GM23338 (cell line): ENCODE measurements at regions not wholly inside any gene's neighbourhood (a gene's known extent, or its start where the extent isn't known, plus 50 kb on each side); places are given as distances from the start of the nearest gene placed in this dataset.

Source experiments
- ATAC-seq: fragments of 200-7000 bp; cut with Tn5 transposase; 3 replicates; pipeline ENCODE4 v1.9.1; 2020
- DNase-seq: peaks from one replicate; pipeline ENCODE4 v3.0.0-alpha.2; 2015; ENCODE audit warnings: low spot score
- H2AFZ ChIP-seq: fragments of 200-600 bp; sonication (generic); 2 replicates; pipeline ENCODE4 v1.8.0; 2016; ENCODE audit warnings: antibody characterized with exemption, mild to moderate bottlenecking, moderate library complexity
- H3F3A ChIP-seq: fragments of 200-600 bp; sonication (generic); replicated peaks from 2 replicates; pipeline ENCODE4 v1.8.0; 2017; ENCODE audit warnings: antibody characterized with exemption, mixed run types, low read depth
- H3K27ac ChIP-seq: fragments of 200-600 bp; sonication (generic); 2 replicates; pipeline ENCODE4 v1.6.1; 2016; ENCODE audit warnings: low read depth
- H3K27me3 ChIP-seq: fragments of 200-600 bp; sonication (generic); 2 replicates; pipeline ENCODE4 v1.8.0; 2016; ENCODE audit warnings: mild to moderate bottlenecking, mixed run types, moderate library complexity; ENCODE audit not compliant: insufficient read depth
- H3K36me3 ChIP-seq: fragments of 200-600 bp; sonication (generic); 2 replicates; pipeline ENCODE4 v1.8.0; 2016; ENCODE audit warnings: mild to moderate bottlenecking; ENCODE audit not compliant: insufficient read depth
- H3K4me1 ChIP-seq: fragments of 200-600 bp; sonication (generic); 2 replicates; pipeline ENCODE4 v1.8.0; 2016; ENCODE audit warnings: mild to moderate bottlenecking, moderate library complexity; ENCODE audit not compliant: insufficient read depth
- H3K4me2 ChIP-seq: fragments of 200-600 bp; sonication (generic); 2 replicates; pipeline ENCODE4 v1.7.1; 2017; ENCODE audit warnings: mixed run types
- H3K4me3 ChIP-seq: fragments of 200-600 bp; sonication (generic); 2 replicates; pipeline ENCODE4 v1.6.1; 2016; ENCODE audit warnings: mixed run types
- H3K79me2 ChIP-seq: fragments of 200-600 bp; sonication (generic); replicated peaks from 2 replicates; pipeline ENCODE4 v1.8.0; 2017; ENCODE audit warnings: mild to moderate bottlenecking; ENCODE audit not compliant: insufficient read depth
- H3K9me2 ChIP-seq: fragments of 200-600 bp; sonication (generic); 2 replicates; pipeline ENCODE4 v1.8.0; 2017; ENCODE audit not compliant: insufficient read depth
- H4K20me1 ChIP-seq: fragments of 200-600 bp; sonication (generic); replicated peaks from 2 replicates; pipeline ENCODE4 v1.8.0; 2017; ENCODE audit warnings: mild to moderate bottlenecking; ENCODE audit not compliant: insufficient read depth
- H3K27ac Mint-ChIP-seq: 2 replicates; pipeline ENCODE4 v1.8.0; 2020; ENCODE audit warnings: inconsistent platforms, mild to moderate bottlenecking, moderate library complexity, mixed read lengths
- H3K27me3 Mint-ChIP-seq: 3 replicates; pipeline ENCODE4 v1.8.0; 2022; ENCODE audit warnings: low read depth, mild to moderate bottlenecking, moderate library complexity, mixed read lengths, inconsistent platforms; ENCODE audit not compliant: insufficient read depth, poor library complexity
- H3K36me3 Mint-ChIP-seq: 3 replicates; pipeline ENCODE4 v1.8.0; 2021; ENCODE audit warnings: low read depth, mild to moderate bottlenecking, inconsistent platforms, moderate library complexity, mixed read lengths
- H3K4me1 Mint-ChIP-seq: 3 replicates; pipeline ENCODE4 v1.8.0; 2020; ENCODE audit warnings: mild to moderate bottlenecking, inconsistent platforms, mixed read lengths
- H3K4me3 Mint-ChIP-seq: 3 replicates; pipeline ENCODE4 v1.8.0; 2021; ENCODE audit warnings: moderate library complexity, mild to moderate bottlenecking, inconsistent platforms, mixed read lengths
- H3K9me3 Mint-ChIP-seq: 3 replicates; pipeline ENCODE4 v1.8.0; 2020; ENCODE audit warnings: moderate library complexity, mild to moderate bottlenecking, inconsistent platforms, mixed read lengths
- CTCF ChIP-seq, 2 experiments: fragments of 200-600 bp in 1 of 2; sonication (generic) in 1 of 2; conservative IDR thresholded peaks; 2 replicates each; pipeline versions ENCODE4 v1.5.1 to v1.6.1; 2016 to 2017; ENCODE audit warnings: antibody characterized with exemption in 2 of 2, low read depth in 2 of 2, mild to moderate bottlenecking in 2 of 2, moderate library complexity in 1 of 2
- EZH2 ChIP-seq: fragments of 200-600 bp; sonication (generic); IDR thresholded peaks from one replicate; pipeline ENCODE4 v1.8.0; 2017; ENCODE audit warnings: antibody characterized with exemption, mild to moderate bottlenecking, low read depth; ENCODE audit not compliant: unreplicated experiment
- EZH2phosphoT487 ChIP-seq: fragments of 200-600 bp; sonication (generic); IDR thresholded peaks from one replicate; pipeline ENCODE4 v1.8.1; 2018; ENCODE audit warnings: antibody characterized with exemption; ENCODE audit not compliant: unreplicated experiment
- NANOG ChIP-seq: IDR thresholded peaks from 2 replicates; pipeline ENCODE4 v1.6.1; 2016; ENCODE audit warnings: antibody characterized with exemption, borderline replicate concordance
- STAT1 ChIP-seq: IDR thresholded peaks from one replicate; pipeline ENCODE4 v1.6.1; 2016; ENCODE audit warnings: antibody characterized with exemption; ENCODE audit not compliant: unreplicated experiment
- ZNF331 ChIP-seq: fragments of 250-450 bp; sonication (Bioruptor Pico); IDR thresholded peaks from 2 replicates; pipeline ENCODE4 v1.5.0; 2020; ENCODE audit warnings: low read depth, mild to moderate bottlenecking, moderate library complexity
- TF ChIP-seq, protein P1 (sequence below): IDR thresholded peaks from one replicate; pipeline ENCODE4 v1.6.1; 2018; ENCODE audit warnings: antibody characterized with exemption; ENCODE audit not compliant: unreplicated experiment
- TF ChIP-seq, protein P2 (sequence below): IDR thresholded peaks from 2 replicates; pipeline ENCODE4 v1.6.1; 2016; ENCODE audit warnings: antibody characterized with exemption

- H3K4me2 ChIP-seq, result no peak overlapping the region
These were observed 1046.9 kb downstream of the VRK1 start for GRCh38 chr14:97844042-97844441.

GRCh38 chr14:97846156-97846555 is 1049.0 kb downstream of the VRK1 start:
- Histone ChIP-seq H2AFZ (no peak overlapping the region), H4K20me1 (no peaks in the 10 kb centered on the region), H3K9me2 (0 out of 2 replicates have a peak, but pooled peaks cover 4% of the 10 kb centered on the region), H3K79me2 (no peaks in the 10 kb centered on the region), H3K36me3 (no peaks in the 10 kb centered on the region), H3K4me1 (peaks cover 16% of the 10 kb centered on the region), H3K27me3 (no peaks in the 10 kb centered on the region), H3K4me3 (no peak overlapping the region), H3F3A (no peaks in the 10 kb centered on the region), H3K4me2 (no peak overlapping the region), H3K27ac (no peak overlapping the region)
- Mint-ChIP-seq H3K9me3 (no peaks in the 10 kb centered on the region), H3K27me3 (no peaks in the 10 kb centered on the region), H3K4me3 (no peak overlapping the region), H3K27ac (no peak overlapping the region), H3K4me1 (peaks cover 12% of the 10 kb centered on the region; the same call in 2 of the 3 replicates), H3K36me3 (no peaks in the 10 kb centered on the region)
- no peak for DNase-seq
- no peak for ATAC-seq
- TF ChIP-seq ZNF331 (CRISPR knock-in tag) (no peak), NANOG (no peak), EZH2 (no peak), EZH2phosphoT487 (no peak)
- TF ChIP-seq, protein P1, sequence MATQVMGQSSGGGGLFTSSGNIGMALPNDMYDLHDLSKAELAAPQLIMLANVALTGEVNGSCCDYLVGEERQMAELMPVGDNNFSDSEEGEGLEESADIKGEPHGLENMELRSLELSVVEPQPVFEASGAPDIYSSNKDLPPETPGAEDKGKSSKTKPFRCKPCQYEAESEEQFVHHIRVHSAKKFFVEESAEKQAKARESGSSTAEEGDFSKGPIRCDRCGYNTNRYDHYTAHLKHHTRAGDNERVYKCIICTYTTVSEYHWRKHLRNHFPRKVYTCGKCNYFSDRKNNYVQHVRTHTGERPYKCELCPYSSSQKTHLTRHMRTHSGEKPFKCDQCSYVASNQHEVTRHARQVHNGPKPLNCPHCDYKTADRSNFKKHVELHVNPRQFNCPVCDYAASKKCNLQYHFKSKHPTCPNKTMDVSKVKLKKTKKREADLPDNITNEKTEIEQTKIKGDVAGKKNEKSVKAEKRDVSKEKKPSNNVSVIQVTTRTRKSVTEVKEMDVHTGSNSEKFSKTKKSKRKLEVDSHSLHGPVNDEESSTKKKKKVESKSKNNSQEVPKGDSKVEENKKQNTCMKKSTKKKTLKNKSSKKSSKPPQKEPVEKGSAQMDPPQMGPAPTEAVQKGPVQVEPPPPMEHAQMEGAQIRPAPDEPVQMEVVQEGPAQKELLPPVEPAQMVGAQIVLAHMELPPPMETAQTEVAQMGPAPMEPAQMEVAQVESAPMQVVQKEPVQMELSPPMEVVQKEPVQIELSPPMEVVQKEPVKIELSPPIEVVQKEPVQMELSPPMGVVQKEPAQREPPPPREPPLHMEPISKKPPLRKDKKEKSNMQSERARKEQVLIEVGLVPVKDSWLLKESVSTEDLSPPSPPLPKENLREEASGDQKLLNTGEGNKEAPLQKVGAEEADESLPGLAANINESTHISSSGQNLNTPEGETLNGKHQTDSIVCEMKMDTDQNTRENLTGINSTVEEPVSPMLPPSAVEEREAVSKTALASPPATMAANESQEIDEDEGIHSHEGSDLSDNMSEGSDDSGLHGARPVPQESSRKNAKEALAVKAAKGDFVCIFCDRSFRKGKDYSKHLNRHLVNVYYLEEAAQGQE, result no peak

More at GRCh38 chr14:97844042-97844441, 1046.9 kb downstream of the VRK1 start:
- peaks cover 12% of the 10 kb centered on the region; the same call in 2 of the 3 replicates for H3K4me1 Mint-ChIP-seq
- H3K27me3 Mint-ChIP-seq, result no peaks in the 10 kb centered on the region
- H3K79me2 ChIP-seq, result no peaks in the 10 kb centered on the region
- H3F3A ChIP-seq, result no peaks in the 10 kb centered on the region
- H3K9me2 ChIP-seq, result 0 out of 2 replicates have a peak, but pooled peaks cover 4% of the 10 kb centered on the region
- H4K20me1 ChIP-seq, result no peaks in the 10 kb centered on the region
- no peak for ATAC-seq
- H3K27ac Mint-ChIP-seq, result no peak overlapping the region
- no peaks in the 10 kb centered on the region for H3K27me3 ChIP-seq
- no peaks in the 10 kb centered on the region for H3K36me3 ChIP-seq
- no peaks in the 10 kb centered on the region for H3K9me3 Mint-ChIP-seq
- H3K4me3 Mint-ChIP-seq, result no peak overlapping the region
- H3K4me1 ChIP-seq, result peaks cover 16% of the 10 kb centered on the region
- no peak for DNase-seq
- no peak overlapping the region for H3K4me3 ChIP-seq
- H3K36me3 Mint-ChIP-seq, result no peaks in the 10 kb centered on the region
- no peak overlapping the region for H3K27ac ChIP-seq
- TF ChIP-seq STAT1 (no peak), CTCF (conservative IDR thresholded peaks at IDR 0.05; ENCODE audit: low read depth in 2 of 2) (no peak)
- TF ChIP-seq, protein P2, sequence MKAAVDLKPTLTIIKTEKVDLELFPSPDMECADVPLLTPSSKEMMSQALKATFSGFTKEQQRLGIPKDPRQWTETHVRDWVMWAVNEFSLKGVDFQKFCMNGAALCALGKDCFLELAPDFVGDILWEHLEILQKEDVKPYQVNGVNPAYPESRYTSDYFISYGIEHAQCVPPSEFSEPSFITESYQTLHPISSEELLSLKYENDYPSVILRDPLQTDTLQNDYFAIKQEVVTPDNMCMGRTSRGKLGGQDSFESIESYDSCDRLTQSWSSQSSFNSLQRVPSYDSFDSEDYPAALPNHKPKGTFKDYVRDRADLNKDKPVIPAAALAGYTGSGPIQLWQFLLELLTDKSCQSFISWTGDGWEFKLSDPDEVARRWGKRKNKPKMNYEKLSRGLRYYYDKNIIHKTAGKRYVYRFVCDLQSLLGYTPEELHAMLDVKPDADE, result no peak
- no peak overlapping the region for H2AFZ ChIP-seq
